GM23248 (cell line): ENCODE measurements at regions not wholly inside any gene's neighbourhood (a gene's known extent, or its start where the extent isn't known, plus 50 kb on each side); places are given as distances from the start of the nearest gene placed in this dataset.

Experiments used
- EZH2 ChIP-seq: fragments of 200-600 bp; sonication (generic); IDR thresholded peaks from 2 replicates; pipeline ENCODE4 v1.6.1; 2018; ENCODE audit warnings: antibody characterized with exemption, mild to moderate bottlenecking; ENCODE audit not compliant: insufficient read depth, poor library complexity, severe bottlenecking
- EZH2phosphoT487 ChIP-seq: fragments of 200-600 bp; sonication (generic); IDR thresholded peaks from 2 replicates; pipeline ENCODE4 v1.6.1; 2018; ENCODE audit warnings: antibody characterized with exemption, moderate library complexity, mild to moderate bottlenecking, low read depth; ENCODE audit not compliant: insufficient read depth

GRCh38 chr1:96931136-96931535, 209.6 kb downstream of the PTBP2 start:
- no peak for TF ChIP-seq EZH2
- no peak for TF ChIP-seq EZH2phosphoT487
